SK-N-SH (cell line): ENCODE measurements at regions not wholly inside any gene's neighbourhood (a gene's known extent, or its start where the extent isn't known, plus 50 kb on each side); places are given as distances from the start of the nearest gene placed in this dataset.

Experiments used
- CTCF ChIP-seq: fragments of 200-600 bp; sonication (generic); IDR thresholded peaks from 2 replicates; pipeline ENCODE4 v1.6.1; 2017; ENCODE audit warnings: antibody characterized with exemption, mild to moderate bottlenecking, moderate library complexity
- EP300 ChIP-seq, 2 experiments: IDR thresholded peaks; 2 replicates each; pipeline versions ENCODE4 v1.4.0 to v1.6.1; 2012; ENCODE audit warnings: borderline replicate concordance in 1 of 2, low read depth in 1 of 2, low read length in 1 of 2
- FOXM1 ChIP-seq: IDR thresholded peaks from 2 replicates; pipeline ENCODE4 v1.4.0; 2012; ENCODE audit warnings: low read depth, mild to moderate bottlenecking
- GABPA ChIP-seq: IDR thresholded peaks from 2 replicates; pipeline ENCODE4 v1.4.0; 2012; ENCODE audit warnings: low read depth, mild to moderate bottlenecking
- NFIC ChIP-seq: IDR thresholded peaks from 2 replicates; pipeline ENCODE4 v1.4.0; 2012; ENCODE audit warnings: borderline replicate concordance
- POLR2AphosphoS5 ChIP-seq: IDR thresholded peaks from 2 replicates; pipeline ENCODE4 v1.6.1; 2012; ENCODE audit warnings: low read depth, low read length
- RAD21 ChIP-seq: IDR thresholded peaks from 2 replicates; pipeline ENCODE4 v1.6.1; 2012; ENCODE audit warnings: mild to moderate bottlenecking, low read length

GRCh38 chr7:16045296-16045695 is 358.8 kb upstream of the MEOX2 start:
- no peak for TF ChIP-seq CTCF
- no peak for TF ChIP-seq FOXM1
- no peak for TF ChIP-seq NFIC
- TF ChIP-seq GABPA: no peak
- no peak for TF ChIP-seq EP300 (IDR thresholded peaks at IDR 0.05; ENCODE audit: borderline replicate concordance in 1 of 2, low read depth in 1 of 2, low read length in 1 of 2)
- no peak for TF ChIP-seq POLR2AphosphoS5
- TF ChIP-seq RAD21: no peak
